SK-N-SH treated with all-trans-retinoic acid at 6 μM for 48 hours (cell line): ENCODE measurements at regions not wholly inside any gene's neighbourhood (a gene's known extent, or its start where the extent isn't known, plus 50 kb on each side); places are given as distances from the start of the nearest gene placed in this dataset.

Source experiments
- ATAC-seq: fragments of 200-7000 bp; cut with Tn5 transposase; 3 replicates; pipeline ENCODE4 v1.9.1; 2020; ENCODE audit warnings: mild to moderate bottlenecking, moderate library complexity
- ARNTL ChIP-seq: fragments of 450-650 bp; formaldehyde crosslinking; IDR thresholded peaks from 2 replicates; pipeline ENCODE4 v1.5.0; 2020; ENCODE audit warnings: low read depth, mild to moderate bottlenecking, moderate library complexity, borderline replicate concordance
- BACH2 ChIP-seq: fragments of 250-450 bp; sonication (Bioruptor Pico); IDR thresholded peaks from 2 replicates; pipeline ENCODE4 v1.9.0; 2021; ENCODE audit warnings: mild to moderate bottlenecking, borderline replicate concordance
- ESRRG ChIP-seq: fragments of 250-450 bp; sonication (Bioruptor Pico); IDR thresholded peaks from 2 replicates; pipeline ENCODE4 v1.6.1; 2021; ENCODE audit warnings: mild to moderate bottlenecking
- GLIS3 ChIP-seq: fragments of 250-450 bp; sonication (Bioruptor Pico); IDR thresholded peaks from 2 replicates; pipeline ENCODE4 v1.5.0; 2020; ENCODE audit warnings: mild to moderate bottlenecking, moderate library complexity
- ISL1 ChIP-seq: fragments of 250-450 bp; sonication (Bioruptor Pico); IDR thresholded peaks from 2 replicates; pipeline ENCODE4 v2.1.2; 2022; ENCODE audit warnings: mild to moderate bottlenecking, moderate library complexity
- OSR1 ChIP-seq: fragments of 250-450 bp; sonication (Bioruptor Pico); IDR thresholded peaks from 2 replicates; pipeline ENCODE4 v1.8.0; 2022; ENCODE audit warnings: moderate library complexity, mild to moderate bottlenecking, inconsistent platforms
- PPARA ChIP-seq: fragments of 250-450 bp; sonication (Bioruptor Pico); IDR thresholded peaks from 2 replicates; pipeline ENCODE4 v1.5.0; 2020; ENCODE audit warnings: mild to moderate bottlenecking, borderline replicate concordance
- RARB ChIP-seq: fragments of 250-450 bp; sonication (Bioruptor Pico); IDR thresholded peaks from 2 replicates; pipeline ENCODE4 v1.8.0; 2021; ENCODE audit warnings: mild to moderate bottlenecking, moderate library complexity
- SNAI2 ChIP-seq: fragments of 250-450 bp; sonication (Bioruptor Pico); IDR thresholded peaks from 2 replicates; pipeline ENCODE4 v1.5.0; 2020; ENCODE audit warnings: mild to moderate bottlenecking, moderate library complexity
- TCF4 ChIP-seq: fragments of 250-450 bp; sonication (Bioruptor Pico); IDR thresholded peaks from 2 replicates; pipeline ENCODE4 v1.8.0; 2021; ENCODE audit warnings: mild to moderate bottlenecking, moderate library complexity, borderline replicate concordance
- TOX ChIP-seq: fragments of 250-450 bp; sonication (Bioruptor Pico); IDR thresholded peaks from 2 replicates; pipeline ENCODE4 v1.8.0; 2021; ENCODE audit warnings: mild to moderate bottlenecking, moderate library complexity, borderline replicate concordance
- ZC3H10 ChIP-seq: fragments of 250-450 bp; sonication (Bioruptor Pico); IDR thresholded peaks from 2 replicates; pipeline ENCODE4 v1.5.1; 2021; ENCODE audit warnings: mild to moderate bottlenecking, moderate library complexity
- ZFP3 ChIP-seq: fragments of 250-450 bp; sonication (Bioruptor Pico); IDR thresholded peaks from 2 replicates; pipeline ENCODE4 v1.5.0; 2020; ENCODE audit warnings: mild to moderate bottlenecking, moderate library complexity
- ZFP30 ChIP-seq: fragments of 450-650 bp; formaldehyde crosslinking; IDR thresholded peaks from 2 replicates; pipeline ENCODE4 v1.5.0; 2022; ENCODE audit warnings: mild to moderate bottlenecking, moderate library complexity
- ZNF70 ChIP-seq: fragments of 450-650 bp; formaldehyde crosslinking; IDR thresholded peaks from 2 replicates; pipeline ENCODE4 v1.5.0; 2020; ENCODE audit warnings: mild to moderate bottlenecking, moderate library complexity
- TF ChIP-seq, protein P1 (sequence below): fragments of 250-450 bp; sonication (Bioruptor Pico); IDR thresholded peaks from 2 replicates; pipeline ENCODE4 v1.8.0; 2021; ENCODE audit warnings: low read depth, mild to moderate bottlenecking, moderate library complexity, borderline replicate concordance
- TF ChIP-seq, protein P2 (sequence below): fragments of 250-450 bp; sonication (Bioruptor Pico); IDR thresholded peaks from 2 replicates; pipeline ENCODE4 v1.5.1; 2021; ENCODE audit warnings: mild to moderate bottlenecking, moderate library complexity
- TF ChIP-seq, protein P3 (sequence below): fragments of 250-450 bp; sonication (Bioruptor Pico); IDR thresholded peaks from 2 replicates; pipeline ENCODE4 v1.8.0; 2020; ENCODE audit warnings: mild to moderate bottlenecking, moderate library complexity, borderline replicate concordance
- TF ChIP-seq, protein P4 (sequence below): fragments of 250-450 bp; sonication (Bioruptor Pico); IDR thresholded peaks from 2 replicates; pipeline ENCODE4 v1.5.1; 2020; ENCODE audit warnings: low read depth, mild to moderate bottlenecking, moderate library complexity
- TF ChIP-seq, protein P5 (sequence below): fragments of 250-450 bp; sonication (Bioruptor Pico); IDR thresholded peaks from 2 replicates; pipeline ENCODE4 v1.5.0; 2020; ENCODE audit warnings: mild to moderate bottlenecking, moderate library complexity

DNA sequence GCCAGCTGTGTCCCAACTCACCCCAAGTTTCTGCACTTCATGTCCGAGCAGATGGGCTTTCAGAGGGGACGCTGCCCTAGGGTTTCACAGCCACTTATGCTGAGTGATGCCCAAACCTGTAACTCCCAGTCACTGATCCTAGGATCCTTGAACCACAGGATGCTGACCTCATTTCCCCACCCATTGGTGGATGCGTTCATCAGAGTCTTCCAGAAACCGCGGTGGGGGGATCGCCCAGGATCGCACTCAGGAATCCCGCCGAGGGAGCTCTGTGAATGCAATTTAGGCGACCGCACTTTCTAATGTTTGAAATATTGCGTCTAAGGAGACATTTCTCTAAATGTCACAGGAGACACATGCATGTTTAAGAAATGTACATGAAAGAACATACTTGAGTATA lies 212.3 kb upstream of the IRX4 start (continued):
- TF ChIP-seq, protein P1, sequence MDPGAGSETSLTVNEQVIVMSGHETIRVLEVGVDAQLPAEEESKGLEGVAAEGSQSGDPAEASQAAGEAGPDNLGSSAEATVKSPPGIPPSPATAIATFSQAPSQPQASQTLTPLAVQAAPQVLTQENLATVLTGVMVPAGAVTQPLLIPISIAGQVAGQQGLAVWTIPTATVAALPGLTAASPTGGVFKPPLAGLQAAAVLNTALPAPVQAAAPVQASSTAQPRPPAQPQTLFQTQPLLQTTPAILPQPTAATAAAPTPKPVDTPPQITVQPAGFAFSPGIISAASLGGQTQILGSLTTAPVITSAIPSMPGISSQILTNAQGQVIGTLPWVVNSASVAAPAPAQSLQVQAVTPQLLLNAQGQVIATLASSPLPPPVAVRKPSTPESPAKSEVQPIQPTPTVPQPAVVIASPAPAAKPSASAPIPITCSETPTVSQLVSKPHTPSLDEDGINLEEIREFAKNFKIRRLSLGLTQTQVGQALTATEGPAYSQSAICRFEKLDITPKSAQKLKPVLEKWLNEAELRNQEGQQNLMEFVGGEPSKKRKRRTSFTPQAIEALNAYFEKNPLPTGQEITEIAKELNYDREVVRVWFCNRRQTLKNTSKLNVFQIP (CRISPR knock-in tag): no peak

DNA sequence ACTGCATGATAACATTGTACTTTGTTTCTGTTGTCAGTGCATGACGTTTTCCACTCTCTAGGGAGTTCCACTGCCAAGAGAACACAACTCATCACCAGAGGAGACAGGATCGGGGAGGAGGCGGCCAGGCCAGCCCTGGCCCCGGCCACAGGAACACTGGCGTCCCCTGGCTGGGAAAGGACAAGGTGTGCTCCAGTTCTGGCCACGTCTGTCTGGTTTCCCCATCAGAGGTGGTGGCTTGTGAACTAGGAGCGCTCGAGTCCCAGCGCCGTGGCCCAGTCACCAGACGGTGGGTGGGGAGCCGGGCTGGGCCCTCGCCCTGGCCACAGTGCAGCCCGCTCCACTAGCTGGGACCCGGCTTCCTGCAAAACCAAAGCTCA lies 211.9 kb upstream of the IRX4 start:
- ATAC-seq: no peak

DNA sequence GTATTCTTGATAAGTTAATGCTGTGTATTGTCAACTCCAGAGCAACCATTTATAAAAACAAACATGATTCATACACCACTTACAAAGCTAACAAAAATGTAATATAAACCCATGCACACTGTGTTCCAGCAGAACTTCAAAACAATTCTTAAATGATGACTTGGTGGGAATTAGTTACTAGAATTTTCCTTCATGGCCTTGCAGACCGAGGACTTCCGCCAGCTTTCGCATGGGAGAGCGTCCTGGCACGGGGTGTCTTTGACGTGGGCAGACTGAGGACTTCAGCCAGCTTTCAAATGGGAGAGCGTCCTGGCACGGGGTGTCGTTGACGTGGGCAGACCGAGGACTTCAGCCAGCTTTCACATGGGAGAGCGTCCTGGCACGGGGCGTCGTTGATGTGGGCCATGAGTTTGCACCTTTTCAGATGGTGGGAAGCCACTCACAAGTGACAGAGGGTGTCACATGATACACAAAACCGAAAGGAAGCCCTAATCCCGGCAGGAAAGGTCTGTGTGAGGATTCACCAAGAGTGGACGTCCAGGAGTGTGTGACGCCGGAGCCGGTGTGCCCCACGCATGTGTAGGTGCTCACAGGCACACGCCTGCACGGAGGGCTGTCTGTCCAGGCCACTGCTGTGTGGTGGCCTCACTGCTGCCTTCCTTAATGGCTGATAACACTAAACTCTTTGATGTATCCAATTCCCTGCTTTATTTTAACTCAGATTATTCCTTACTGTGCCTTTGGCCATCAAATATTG lies 211.3 kb upstream of the IRX4 start:
- TF ChIP-seq ZNF70 (CRISPR knock-in tag) (no peak), GLIS3 (no peak), BACH2 (no peak), OSR1 (CRISPR knock-in tag) (no peak), ZFP3 (CRISPR knock-in tag) (no peak), SNAI2 (no peak), ESRRG (CRISPR knock-in tag) (no peak)
- TF ChIP-seq, protein P2, sequence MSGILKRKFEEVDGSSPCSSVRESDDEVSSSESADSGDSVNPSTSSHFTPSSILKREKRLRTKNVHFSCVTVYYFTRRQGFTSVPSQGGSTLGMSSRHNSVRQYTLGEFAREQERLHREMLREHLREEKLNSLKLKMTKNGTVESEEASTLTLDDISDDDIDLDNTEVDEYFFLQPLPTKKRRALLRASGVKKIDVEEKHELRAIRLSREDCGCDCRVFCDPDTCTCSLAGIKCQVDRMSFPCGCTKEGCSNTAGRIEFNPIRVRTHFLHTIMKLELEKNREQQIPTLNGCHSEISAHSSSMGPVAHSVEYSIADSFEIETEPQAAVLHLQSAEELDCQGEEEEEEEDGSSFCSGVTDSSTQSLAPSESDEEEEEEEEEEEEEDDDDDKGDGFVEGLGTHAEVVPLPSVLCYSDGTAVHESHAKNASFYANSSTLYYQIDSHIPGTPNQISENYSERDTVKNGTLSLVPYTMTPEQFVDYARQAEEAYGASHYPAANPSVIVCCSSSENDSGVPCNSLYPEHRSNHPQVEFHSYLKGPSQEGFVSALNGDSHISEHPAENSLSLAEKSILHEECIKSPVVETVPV (CRISPR knock-in tag): no peak
- TF ChIP-seq, protein P3, sequence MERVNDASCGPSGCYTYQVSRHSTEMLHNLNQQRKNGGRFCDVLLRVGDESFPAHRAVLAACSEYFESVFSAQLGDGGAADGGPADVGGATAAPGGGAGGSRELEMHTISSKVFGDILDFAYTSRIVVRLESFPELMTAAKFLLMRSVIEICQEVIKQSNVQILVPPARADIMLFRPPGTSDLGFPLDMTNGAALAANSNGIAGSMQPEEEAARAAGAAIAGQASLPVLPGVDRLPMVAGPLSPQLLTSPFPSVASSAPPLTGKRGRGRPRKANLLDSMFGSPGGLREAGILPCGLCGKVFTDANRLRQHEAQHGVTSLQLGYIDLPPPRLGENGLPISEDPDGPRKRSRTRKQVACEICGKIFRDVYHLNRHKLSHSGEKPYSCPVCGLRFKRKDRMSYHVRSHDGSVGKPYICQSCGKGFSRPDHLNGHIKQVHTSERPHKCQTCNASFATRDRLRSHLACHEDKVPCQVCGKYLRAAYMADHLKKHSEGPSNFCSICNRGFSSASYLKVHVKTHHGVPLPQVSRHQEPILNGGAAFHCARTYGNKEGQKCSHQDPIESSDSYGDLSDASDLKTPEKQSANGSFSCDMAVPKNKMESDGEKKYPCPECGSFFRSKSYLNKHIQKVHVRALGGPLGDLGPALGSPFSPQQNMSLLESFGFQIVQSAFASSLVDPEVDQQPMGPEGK (CRISPR knock-in tag): no peak
- ATAC-seq: no peak

More for the DNA sequence above, 211.9 kb upstream of the IRX4 start:
- TF ChIP-seq, protein P4, sequence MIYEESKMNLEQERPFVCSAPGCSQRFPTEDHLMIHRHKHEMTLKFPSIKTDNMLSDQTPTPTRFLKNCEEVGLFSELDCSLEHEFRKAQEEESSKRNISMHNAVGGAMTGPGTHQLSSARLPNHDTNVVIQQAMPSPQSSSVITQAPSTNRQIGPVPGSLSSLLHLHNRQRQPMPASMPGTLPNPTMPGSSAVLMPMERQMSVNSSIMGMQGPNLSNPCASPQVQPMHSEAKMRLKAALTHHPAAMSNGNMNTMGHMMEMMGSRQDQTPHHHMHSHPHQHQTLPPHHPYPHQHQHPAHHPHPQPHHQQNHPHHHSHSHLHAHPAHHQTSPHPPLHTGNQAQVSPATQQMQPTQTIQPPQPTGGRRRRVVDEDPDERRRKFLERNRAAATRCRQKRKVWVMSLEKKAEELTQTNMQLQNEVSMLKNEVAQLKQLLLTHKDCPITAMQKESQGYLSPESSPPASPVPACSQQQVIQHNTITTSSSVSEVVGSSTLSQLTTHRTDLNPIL (CRISPR knock-in tag): no peak
- TF ChIP-seq, protein P3 (CRISPR knock-in tag): no peak
- TF ChIP-seq ZC3H10 (CRISPR knock-in tag): no peak
- TF ChIP-seq TCF4 (CRISPR knock-in tag): no peak
- no peak for TF ChIP-seq ZNF70 (CRISPR knock-in tag)
- TF ChIP-seq, protein P2 (CRISPR knock-in tag): no peak
- TF ChIP-seq, protein P5, sequence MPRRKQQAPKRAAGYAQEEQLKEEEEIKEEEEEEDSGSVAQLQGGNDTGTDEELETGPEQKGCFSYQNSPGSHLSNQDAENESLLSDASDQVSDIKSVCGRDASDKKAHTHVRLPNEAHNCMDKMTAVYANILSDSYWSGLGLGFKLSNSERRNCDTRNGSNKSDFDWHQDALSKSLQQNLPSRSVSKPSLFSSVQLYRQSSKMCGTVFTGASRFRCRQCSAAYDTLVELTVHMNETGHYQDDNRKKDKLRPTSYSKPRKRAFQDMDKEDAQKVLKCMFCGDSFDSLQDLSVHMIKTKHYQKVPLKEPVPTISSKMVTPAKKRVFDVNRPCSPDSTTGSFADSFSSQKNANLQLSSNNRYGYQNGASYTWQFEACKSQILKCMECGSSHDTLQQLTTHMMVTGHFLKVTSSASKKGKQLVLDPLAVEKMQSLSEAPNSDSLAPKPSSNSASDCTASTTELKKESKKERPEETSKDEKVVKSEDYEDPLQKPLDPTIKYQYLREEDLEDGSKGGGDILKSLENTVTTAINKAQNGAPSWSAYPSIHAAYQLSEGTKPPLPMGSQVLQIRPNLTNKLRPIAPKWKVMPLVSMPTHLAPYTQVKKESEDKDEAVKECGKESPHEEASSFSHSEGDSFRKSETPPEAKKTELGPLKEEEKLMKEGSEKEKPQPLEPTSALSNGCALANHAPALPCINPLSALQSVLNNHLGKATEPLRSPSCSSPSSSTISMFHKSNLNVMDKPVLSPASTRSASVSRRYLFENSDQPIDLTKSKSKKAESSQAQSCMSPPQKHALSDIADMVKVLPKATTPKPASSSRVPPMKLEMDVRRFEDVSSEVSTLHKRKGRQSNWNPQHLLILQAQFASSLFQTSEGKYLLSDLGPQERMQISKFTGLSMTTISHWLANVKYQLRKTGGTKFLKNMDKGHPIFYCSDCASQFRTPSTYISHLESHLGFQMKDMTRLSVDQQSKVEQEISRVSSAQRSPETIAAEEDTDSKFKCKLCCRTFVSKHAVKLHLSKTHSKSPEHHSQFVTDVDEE (CRISPR knock-in tag): no peak
- no peak for TF ChIP-seq ZFP30
- TF ChIP-seq SNAI2: no peak
- TF ChIP-seq ISL1 (CRISPR knock-in tag): no peak
- no peak for TF ChIP-seq TOX
- TF ChIP-seq PPARA (CRISPR knock-in tag): no peak
- TF ChIP-seq BACH2: no peak
- TF ChIP-seq ARNTL: no peak
- no peak for TF ChIP-seq ZFP3 (CRISPR knock-in tag)
- no peak for TF ChIP-seq RARB (CRISPR knock-in tag)
- TF ChIP-seq GLIS3: no peak
